GM21576 (cell line): ENCODE measurements at regions not wholly inside any gene's neighbourhood (a gene's known extent, or its start where the extent isn't known, plus 50 kb on each side); places are given as distances from the start of the nearest gene placed in this dataset.

Source experiments
- ATAC-seq: cut with Tn5 transposase; IDR thresholded peaks from one replicate; pipeline ENCODE4 v1.9.1; 2021; ENCODE audit warnings: mild to moderate bottlenecking, moderate library complexity; ENCODE audit not compliant: unreplicated experiment

- ATAC-seq, result no peak
Measured at GRCh38 chr2:146238254-146238966, 1606.4 kb upstream of the ACVR2A start.

GRCh38 chr2:146235158-146235557, 1609.7 kb upstream of the ACVR2A start:
- no peak for ATAC-seq

- ATAC-seq, result no peak
Measured at GRCh38 chr2:146229508-146230155, 1615.2 kb upstream of the ACVR2A start.

GRCh38 chr2:146228466-146229058, 1616.3 kb upstream of the ACVR2A start:
- ATAC-seq, result peak; percentile 61

- ATAC-seq, result no peak
Measured at GRCh38 chr2:146228020-146228393, 1616.8 kb upstream of the ACVR2A start.

GRCh38 chr2:146227152-146228019, 1617.4 kb upstream of the ACVR2A start:
- no peak for ATAC-seq

GRCh38 chr2:146226077-146226476, 1618.8 kb upstream of the ACVR2A start:
- ATAC-seq, result no peak

- no peak for ATAC-seq
Measured at GRCh38 chr2:146221826-146222225, 1623.0 kb upstream of the ACVR2A start.

- ATAC-seq, result no peak
Measured at GRCh38 chr2:146220957-146221356, 1623.9 kb upstream of the ACVR2A start.

GRCh38 chr2:146214394-146214929, 1630.4 kb upstream of the ACVR2A start:
- no peak for ATAC-seq

- no peak for ATAC-seq
Measured at GRCh38 chr2:146213674-146214073, 1631.2 kb upstream of the ACVR2A start.

- ATAC-seq, result no peak
Measured at GRCh38 chr2:146212602-146213001, 1632.2 kb upstream of the ACVR2A start.

GRCh38 chr2:146209842-146210275, 1635.0 kb upstream of the ACVR2A start:
- peak; percentile 59 for ATAC-seq

GRCh38 chr2:146207901-146208300, 1636.9 kb upstream of the ACVR2A start:
- ATAC-seq, result no peak

GRCh38 chr2:146207417-146207816, 1637.4 kb upstream of the ACVR2A start:
- ATAC-seq, result no peak

- ATAC-seq, result no peak
Measured at GRCh38 chr2:146203064-146203624, 1641.7 kb upstream of the ACVR2A start.

- no peak for ATAC-seq
Measured at GRCh38 chr2:146193619-146194018, 1651.2 kb upstream of the ACVR2A start.

- ATAC-seq, result no peak
Measured at GRCh38 chr2:146189541-146189940, 1655.3 kb upstream of the ACVR2A start.

GRCh38 chr2:146173934-146174333, 1654.0 kb upstream of the ZEB2 start:
- no peak for ATAC-seq

- no peak for ATAC-seq
Measured at GRCh38 chr2:146161256-146161882, 1641.5 kb upstream of the ZEB2 start.
